NCI-H2227 (cell line): ENCODE measurements at regions not wholly inside any gene's neighbourhood (a gene's known extent, or its start where the extent isn't known, plus 50 kb on each side); places are given as distances from the start of the nearest gene placed in this dataset.

ENCODE experiments used
- DNase-seq: peaks from one replicate; lab custom pipeline; 2025; ENCODE audit not compliant: unreplicated experiment; lab: John Stamatoyannopoulos, UW

- DNase-seq, result no peak
Measured at GRCh38 chr22:48187356-48187755, 1424.9 kb downstream of the TBC1D22A start.

DNA sequence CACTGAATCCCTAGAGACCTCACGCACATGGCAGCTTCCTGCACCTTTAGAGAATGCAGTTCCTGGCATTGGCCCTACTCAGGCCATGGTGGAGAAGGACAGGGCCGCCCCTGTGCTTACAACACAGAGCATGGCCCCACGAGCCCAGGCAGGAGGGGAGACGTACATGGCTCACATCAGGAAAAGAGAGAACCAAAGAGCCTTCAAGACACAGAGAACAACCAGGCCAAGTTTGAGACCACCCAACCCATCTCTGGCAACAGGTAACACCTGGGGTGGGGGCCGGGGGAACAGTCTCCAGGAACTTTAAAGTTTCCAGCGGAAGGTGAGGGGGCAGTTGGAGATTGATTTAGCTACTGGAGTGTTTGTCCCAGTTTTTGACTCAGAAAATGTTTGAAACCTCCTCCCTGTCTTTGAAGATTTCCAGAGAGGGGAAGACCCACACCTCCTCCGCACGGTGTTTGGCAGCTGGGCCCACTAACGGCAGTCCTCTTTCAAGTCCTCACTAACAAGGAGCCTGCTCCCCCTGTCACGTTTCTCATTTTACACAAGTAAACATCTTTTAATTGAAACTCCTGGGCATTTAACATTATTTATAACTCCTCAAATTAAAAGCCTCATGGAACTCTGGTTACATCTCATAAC lies 1423.8 kb downstream of the TBC1D22A start:
- DNase-seq, result no peak

DNA sequence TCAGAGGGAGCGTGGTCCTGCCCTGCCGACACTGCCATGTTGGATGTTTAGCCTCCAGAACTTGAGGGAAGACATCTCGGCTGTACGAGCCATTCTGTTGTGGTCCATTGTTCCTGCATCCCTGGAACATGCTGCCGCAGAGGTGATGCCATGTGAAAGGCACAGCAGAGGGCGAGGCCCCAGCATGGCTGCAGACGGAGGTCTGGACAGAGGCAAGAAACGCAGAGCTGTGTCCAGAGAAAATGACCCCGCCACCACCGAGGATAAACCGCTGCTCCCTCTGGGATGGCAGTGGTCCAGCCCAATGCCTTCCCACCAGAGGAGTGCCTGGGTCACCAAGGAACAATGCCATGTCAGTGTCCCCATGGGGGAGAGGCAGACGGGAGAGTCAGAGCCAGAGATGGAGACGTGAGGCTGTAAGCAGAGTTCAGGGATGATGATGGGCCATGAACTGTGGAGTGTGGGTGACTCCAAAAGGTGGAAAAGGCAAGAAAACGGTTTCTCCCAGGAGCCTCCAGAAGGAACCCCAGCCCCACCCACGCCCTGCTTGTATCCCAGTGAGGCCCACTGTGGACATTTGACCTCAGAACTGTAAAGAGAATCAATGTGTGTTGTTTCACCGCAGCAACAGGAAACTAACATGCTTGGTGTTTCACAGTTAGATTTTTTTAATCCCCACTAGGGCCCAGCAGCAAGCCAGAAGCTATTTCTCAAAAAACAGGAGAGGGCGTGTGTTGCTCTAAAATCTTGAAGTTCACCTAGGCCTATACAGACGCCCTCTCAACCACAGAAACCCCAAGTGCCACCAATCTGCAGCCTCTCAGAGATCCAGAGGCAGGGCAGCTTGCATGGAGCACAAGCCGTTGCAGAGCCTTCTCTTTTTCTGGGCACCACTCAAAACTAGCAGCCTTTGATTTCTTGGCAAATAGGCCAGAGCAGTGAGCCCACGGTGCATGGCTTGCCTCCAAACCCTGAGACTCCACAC lies 1422.9 kb downstream of the TBC1D22A start:
- DNase-seq, result no peak

- DNase-seq, result no peak
Measured at GRCh38 chr22:48182846-48183805, 1420.7 kb downstream of the TBC1D22A start.

GRCh38 chr22:48182031-48182430 lies 1419.6 kb downstream of the TBC1D22A start:
- DNase-seq, result no peak

DNA sequence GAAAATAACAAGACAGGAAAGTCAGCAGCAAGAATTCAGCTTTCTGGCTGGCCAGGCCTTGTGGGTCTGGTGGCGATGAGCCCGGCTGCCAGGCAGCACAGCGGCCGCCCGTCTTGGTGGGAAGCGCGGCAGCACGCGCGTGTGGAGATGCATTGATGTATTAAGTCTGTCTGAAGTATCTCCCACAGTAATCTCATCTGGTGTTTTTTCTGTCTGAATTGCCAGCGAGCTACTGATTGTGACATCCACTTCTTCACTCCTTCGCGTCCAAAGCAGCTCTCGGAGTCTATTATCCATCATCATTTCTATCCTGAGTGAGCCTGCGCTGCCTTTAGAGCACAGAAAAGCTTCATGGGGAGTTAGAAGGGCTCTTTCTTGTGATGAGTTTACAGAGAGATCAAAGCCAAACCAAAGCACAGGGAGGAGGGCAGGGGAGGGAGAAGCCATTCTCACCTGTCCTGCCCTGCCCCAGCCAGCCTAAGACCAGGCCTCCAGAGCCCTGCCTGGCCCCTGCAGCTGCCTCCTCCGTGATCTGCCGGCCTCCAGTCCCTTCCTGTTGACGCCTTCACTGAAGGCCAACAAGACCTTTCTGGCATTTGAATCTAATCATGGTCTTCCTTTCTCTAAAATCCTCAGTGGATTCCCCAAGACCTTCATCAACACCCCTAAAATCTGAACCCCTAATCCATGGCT lies 1419.0 kb downstream of the TBC1D22A start:
- no peak for DNase-seq

- no peak for DNase-seq
Measured at GRCh38 chr22:48180631-48181030, 1418.2 kb downstream of the TBC1D22A start.

DNA sequence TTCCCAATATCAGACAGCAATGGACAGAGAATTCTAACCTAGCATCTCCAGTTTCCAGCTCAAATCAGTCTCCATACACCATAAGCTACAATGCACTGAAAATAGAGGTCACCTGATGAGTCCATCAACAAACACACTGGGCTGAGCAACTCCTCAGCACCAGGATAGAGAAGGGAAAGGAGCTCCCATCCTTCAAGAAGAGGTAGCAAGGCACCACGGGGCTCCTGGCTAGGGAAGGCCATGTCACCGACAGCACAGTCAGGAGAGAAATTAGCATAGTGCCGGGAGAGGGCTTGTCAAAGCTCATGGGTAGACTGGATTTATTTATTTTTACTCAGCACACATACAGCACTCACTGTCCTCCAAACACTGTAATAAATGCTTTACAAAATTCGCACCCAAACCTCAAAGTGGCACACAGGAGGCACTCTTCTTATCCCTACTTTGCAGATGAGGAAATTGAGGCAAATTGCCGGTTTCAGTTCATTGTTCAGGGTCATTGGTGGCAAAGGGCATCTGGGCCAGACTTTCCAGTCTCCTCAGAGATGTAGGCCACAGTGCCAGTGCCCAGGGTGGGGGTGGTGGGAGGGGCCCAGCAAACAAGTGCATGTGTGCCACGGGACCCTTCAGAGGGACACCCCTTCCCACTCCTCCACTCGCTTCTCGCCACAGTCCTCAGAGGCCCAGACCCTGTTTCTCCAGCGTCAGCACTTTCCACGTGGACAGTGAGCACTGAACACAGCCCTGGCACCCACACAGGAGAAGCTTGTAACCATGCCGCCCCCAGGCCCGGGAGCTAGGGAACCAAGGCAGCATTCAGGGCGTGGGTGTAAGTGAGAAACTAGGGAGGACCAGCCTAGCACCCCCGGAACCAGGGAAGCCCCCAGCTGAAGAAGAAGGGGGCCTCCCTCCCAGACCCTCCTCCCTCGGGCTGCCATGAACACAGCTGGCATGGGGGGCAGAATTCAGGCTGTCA lies 1417.4 kb downstream of the TBC1D22A start:
- no peak for DNase-seq

DNA sequence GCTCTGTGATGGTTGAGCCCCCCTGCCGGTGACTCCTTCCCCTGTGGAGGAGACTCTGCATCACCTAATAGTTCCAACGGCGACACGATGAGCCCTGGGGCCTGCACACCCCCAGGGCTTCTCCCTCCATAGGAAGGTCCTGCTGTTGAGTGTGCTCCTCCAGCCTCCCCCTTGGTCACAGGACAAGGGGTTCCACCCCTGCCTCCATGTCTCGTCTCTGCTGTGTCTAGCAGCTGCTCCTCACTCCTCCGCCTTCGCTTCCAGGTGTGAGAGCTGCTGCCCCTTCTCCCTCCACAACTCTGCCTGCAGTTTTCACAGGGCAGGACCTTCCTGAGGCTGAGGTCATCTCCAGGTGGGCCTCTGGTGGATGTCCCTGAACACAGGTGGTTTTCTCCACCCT lies 1416.1 kb downstream of the TBC1D22A start:
- no peak for DNase-seq

- DNase-seq, result no peak
Measured at GRCh38 chr22:48177631-48178030, 1415.2 kb downstream of the TBC1D22A start.

GRCh38 chr22:48175721-48176120 lies 1413.3 kb downstream of the TBC1D22A start:
- no peak for DNase-seq

DNA sequence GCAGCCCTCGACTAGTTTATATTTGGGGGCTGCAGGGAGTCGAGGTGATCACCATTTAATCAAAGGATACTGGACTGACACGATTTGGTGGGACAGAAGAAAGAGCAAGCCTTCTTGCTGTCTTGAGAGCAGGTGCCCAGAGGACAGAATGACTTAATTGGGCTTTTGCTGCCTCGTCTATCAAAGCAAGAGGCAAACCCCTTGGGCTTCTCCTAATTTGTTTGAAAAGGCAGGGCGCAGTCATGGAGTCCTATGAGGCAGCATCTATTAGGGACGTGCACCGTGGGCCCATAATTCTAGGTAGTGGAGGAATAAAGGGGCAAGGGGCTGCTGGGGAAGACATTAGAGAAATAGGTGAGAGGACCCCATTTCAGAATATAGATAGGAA lies 1411.3 kb downstream of the TBC1D22A start:
- DNase-seq, result no peak

- DNase-seq, result no peak
Measured at GRCh38 chr22:48173061-48173772, 1410.8 kb downstream of the TBC1D22A start.

DNA sequence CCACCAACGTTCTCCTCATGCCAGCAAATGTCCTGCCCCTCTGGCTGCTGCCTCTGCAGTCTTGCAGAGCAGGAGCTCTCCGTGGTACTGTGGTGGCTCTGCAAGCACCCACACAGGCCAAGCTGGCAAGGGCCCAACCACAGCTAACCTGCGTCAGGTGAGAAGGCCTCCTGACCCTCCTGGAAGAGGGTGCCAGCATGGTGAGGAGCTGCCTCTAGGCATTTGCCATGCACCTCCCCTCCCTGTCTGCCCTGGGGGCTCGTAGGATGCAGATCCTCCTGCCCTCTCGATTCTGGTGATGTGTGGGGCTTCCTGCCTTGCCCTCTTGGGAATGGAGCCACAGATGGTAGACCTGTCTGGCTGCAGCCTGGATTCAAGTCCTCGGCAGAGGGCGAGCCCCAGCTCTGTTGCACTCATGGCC lies 1408.8 kb downstream of the TBC1D22A start:
- no peak for DNase-seq

GRCh38 chr22:48169227-48169626 lies 1406.8 kb downstream of the TBC1D22A start:
- no peak for DNase-seq

- no peak for DNase-seq
Measured at GRCh38 chr22:48167238-48167637, 1404.8 kb downstream of the TBC1D22A start.

GRCh38 chr22:48161298-48161697 lies 1398.8 kb downstream of the TBC1D22A start:
- DNase-seq, result no peak

DNA sequence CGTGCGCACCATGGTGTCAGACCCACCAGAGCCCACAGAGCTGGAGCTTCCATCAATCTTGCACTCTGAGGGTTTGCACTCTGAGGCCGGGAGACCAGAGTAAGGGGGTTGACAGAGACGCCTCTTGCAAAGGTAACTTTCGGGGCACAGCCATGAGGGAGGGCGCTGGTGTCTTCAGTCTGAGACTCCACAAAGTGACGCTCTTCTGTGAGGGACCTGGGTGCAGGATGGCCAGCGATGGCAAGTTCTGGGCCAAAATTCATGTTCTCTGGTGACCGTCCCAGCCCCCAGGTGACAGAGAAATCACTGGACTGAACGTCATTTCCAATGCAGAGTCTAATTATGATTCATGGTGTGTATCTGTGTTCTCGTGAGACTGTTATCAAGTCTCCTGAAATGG lies 1395.2 kb downstream of the TBC1D22A start:
- DNase-seq, result no peak
